ENCODE measurements at regions not wholly inside any gene's neighbourhood (a gene's known extent, or its start where the extent isn't known, plus 50 kb on each side); places are given as distances from the start of the nearest gene placed in this dataset.

- TF ChIP-seq CTCF (IDR thresholded peaks at IDR 0.05), result no peak
- H3K36me3 ChIP-seq, result no peaks in the 10 kb centered on the region
- H3K4me3 ChIP-seq, result no peak overlapping the region
- H3K9me3 ChIP-seq, result no peaks in the 10 kb centered on the region
- no peak for DNase-seq (ENCODE audit: low spot score)
- no peak overlapping the region for H3K27ac ChIP-seq
- no peaks in the 10 kb centered on the region for H3K27me3 ChIP-seq
- H3K4me1 ChIP-seq, result no peaks in the 10 kb centered on the region
Measured at GRCh38 chr5:165940541-165940940, 2350.9 kb upstream of the WWC1 start.

- Histone ChIP-seq H3K36me3 (no peaks in the 10 kb centered on the region), H3K27me3 (no peaks in the 10 kb centered on the region), H3K4me3 (no peak overlapping the region), H3K4me1 (no peaks in the 10 kb centered on the region), H3K9me3 (no peaks in the 10 kb centered on the region), H3K27ac (no peak overlapping the region)
- no peak for TF ChIP-seq CTCF (IDR thresholded peaks at IDR 0.05)
- no peak for DNase-seq (ENCODE audit: low spot score)
Measured at GRCh38 chr5:165956854-165957253, 2334.6 kb upstream of the WWC1 start.

- TF ChIP-seq CTCF (IDR thresholded peaks at IDR 0.05), result no peak
- Histone ChIP-seq H3K36me3 (no peaks in the 10 kb centered on the region), H3K27ac (no peak overlapping the region), H3K4me1 (no peaks in the 10 kb centered on the region), H3K4me3 (no peak overlapping the region), H3K27me3 (no peaks in the 10 kb centered on the region), H3K9me3 (no peaks in the 10 kb centered on the region)
- no peak for DNase-seq (ENCODE audit: low spot score)
Measured at GRCh38 chr5:165981671-165982070, 2309.8 kb upstream of the WWC1 start.

DNA sequence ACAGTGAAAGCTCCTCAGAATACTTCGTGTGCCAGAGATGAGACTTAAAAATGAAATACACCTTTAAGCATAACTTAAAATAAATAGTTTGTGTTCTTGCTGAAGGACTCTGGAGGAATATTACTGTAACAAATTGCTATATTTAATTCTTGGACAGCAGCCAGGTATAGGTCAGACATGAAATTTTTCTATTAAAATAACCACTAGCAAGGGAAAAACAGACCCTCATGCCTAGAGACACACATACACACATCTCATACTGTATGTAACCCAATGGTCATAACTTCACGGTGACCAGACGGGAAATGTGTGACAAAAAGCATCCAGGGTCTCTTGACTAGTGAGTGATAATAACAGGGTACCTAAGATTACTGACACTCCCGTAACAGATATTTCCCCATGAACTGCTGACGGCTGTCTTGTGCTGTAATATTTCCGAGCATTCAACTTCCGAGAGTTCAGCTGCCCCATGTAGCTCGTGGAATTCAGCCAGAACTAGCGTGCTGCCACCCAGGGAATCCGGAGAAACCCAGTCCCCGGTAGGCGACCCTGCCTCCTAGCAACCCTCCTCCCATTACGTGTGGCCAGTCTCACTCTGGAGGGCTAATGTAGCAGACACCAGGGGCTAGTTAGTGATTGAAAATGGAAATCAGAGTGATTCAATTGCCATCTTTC, 2295.1 kb upstream of the WWC1 start:
- Histone ChIP-seq H3K9me3 (no peaks in the 10 kb centered on the region), H3K27ac (no peak overlapping the region), H3K36me3 (no peaks in the 10 kb centered on the region), H3K27me3 (no peaks in the 10 kb centered on the region), H3K4me3 (no peak overlapping the region), H3K4me1 (no peaks in the 10 kb centered on the region)
- no peak for TF ChIP-seq CTCF (IDR thresholded peaks at IDR 0.05)
- no peak for DNase-seq (ENCODE audit: low spot score)

- Histone ChIP-seq H3K9me3 (no peaks in the 10 kb centered on the region), H3K4me3 (no peak overlapping the region), H3K27me3 (no peaks in the 10 kb centered on the region), H3K27ac (no peak overlapping the region), H3K36me3 (no peaks in the 10 kb centered on the region), H3K4me1 (no peaks in the 10 kb centered on the region)
- TF ChIP-seq CTCF (IDR thresholded peaks at IDR 0.05), result no peak
- no peak for DNase-seq (ENCODE audit: low spot score)
Measured at GRCh38 chr5:165999693-166000320, 2291.6 kb upstream of the WWC1 start.

DNA sequence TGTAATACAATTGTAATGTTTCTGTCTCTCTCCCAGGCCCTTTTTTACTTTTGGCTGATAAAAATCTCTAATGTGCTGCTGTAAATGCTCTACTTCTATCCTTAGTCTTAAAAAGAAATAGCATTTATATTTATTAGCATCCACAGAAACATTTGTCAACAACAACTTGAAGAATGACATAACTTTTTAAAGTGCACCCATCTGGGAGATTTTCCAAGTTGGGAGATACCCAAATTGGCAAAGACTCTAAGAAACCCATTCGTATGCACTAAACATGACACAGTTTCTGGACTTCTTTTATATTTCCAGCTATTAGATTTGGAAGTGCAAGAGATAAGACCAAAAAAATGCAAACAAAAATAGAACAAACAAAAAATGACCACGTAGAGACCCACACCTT, 2287.4 kb upstream of the WWC1 start:
- Histone ChIP-seq H3K4me3 (no peak overlapping the region), H3K4me1 (no peaks in the 10 kb centered on the region), H3K27ac (no peak overlapping the region), H3K9me3 (no peaks in the 10 kb centered on the region), H3K27me3 (no peaks in the 10 kb centered on the region), H3K36me3 (no peaks in the 10 kb centered on the region)
- TF ChIP-seq CTCF (IDR thresholded peaks at IDR 0.05), result no peak
- no peak for DNase-seq (ENCODE audit: low spot score)
